Forelimb muscle (tissue), 1 donor: ENCODE measurements at regions not wholly inside any gene's neighbourhood (a gene's known extent, or its start where the extent isn't known, plus 50 kb on each side); places are given as distances from the start of the nearest gene placed in this dataset.

Experiments used
- DNase-seq: peaks from one replicate; pipeline ENCODE4 v3.0.0-alpha.2; 2013; ENCODE audit warnings: low read depth

DNA sequence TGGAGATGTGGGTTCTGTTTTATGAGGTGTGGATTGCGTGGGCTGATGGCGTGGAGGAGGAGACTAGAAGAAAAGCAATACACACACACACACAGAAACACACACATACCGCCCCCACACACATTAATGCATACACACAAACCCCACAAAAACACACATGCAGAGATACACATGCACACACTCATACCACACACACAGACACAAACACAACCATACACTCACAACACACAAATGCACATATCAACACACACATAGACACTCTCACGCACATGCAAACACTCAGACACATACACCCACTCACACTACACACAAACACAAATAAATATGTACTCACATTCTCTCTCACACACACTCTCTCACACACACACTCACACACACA is 75.7 kb upstream of the UBL3 start:
- no peak for DNase-seq

GRCh38 chr13:29925457-29926097 is 75.2 kb upstream of the UBL3 start:
- no peak for DNase-seq

DNA sequence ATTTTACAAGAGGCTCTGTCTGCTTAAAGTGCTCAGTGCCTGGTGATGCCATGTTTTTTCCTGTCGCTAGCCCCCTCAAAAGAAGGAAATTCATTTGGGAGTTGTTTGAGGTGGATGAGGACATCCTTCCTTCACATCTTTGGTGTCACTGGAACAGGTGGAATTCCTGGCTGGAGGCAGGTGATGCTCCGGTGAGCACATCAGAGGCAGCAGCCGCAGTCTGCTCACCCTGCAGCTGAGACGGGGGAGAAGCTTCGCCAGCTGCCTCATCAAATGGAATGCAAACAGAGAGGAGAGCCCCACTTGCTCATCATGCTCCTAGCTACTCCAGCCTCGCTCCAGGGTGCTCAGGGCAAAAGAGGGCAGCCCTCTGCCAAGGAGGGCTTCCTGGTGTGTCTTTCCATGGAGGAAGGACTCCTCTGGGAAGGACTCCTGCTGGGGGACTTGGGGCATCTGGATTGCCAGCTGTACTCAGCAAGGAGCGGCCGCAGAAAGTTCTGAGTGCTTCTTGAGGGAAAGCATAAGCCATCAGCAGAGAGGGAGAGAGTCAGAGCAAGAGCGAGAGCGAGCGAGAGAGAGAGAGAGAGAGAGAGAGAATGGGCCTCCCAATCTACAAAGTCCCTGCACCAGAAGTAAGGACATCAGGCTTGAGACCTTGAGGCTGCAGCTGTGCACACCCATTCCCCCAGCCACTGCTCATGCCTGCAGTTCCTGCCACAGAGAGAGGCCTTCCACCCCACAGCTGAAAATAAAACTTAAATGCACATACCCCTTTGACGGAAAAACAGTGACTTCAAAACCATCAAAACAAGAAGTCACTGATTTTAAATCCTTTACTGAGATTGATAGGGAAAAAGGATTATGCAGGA is 74.3 kb upstream of the UBL3 start:
- DNase-seq = no peak

GRCh38 chr13:29923554-29924481 is 73.4 kb upstream of the UBL3 start:
- peak; percentile 51 for DNase-seq

DNA sequence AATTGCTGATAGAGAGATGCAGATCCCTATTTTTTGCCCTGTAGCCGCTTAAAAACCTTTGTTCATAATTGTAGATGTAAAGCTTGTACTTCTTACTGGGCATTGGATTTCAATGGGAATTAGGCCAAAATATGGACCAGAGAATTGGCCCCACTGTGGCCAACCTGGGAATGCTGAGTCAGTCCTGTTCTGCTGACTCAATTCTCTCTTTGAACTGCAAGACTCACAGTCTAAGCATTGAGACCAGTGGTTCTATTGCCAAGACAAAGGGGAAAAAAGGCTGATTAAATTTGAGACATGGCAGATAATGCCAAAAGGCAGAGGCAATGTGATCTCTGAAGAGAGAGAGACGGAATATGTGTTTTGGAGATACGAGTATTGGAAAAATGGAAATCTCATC is 72.5 kb upstream of the UBL3 start:
- no peak for DNase-seq

GRCh38 chr13:29922281-29922821 is 71.9 kb upstream of the UBL3 start:
- no peak for DNase-seq

- DNase-seq = no peak
Observed at GRCh38 chr13:29921542-29921941, 71.1 kb upstream of the UBL3 start.

DNA sequence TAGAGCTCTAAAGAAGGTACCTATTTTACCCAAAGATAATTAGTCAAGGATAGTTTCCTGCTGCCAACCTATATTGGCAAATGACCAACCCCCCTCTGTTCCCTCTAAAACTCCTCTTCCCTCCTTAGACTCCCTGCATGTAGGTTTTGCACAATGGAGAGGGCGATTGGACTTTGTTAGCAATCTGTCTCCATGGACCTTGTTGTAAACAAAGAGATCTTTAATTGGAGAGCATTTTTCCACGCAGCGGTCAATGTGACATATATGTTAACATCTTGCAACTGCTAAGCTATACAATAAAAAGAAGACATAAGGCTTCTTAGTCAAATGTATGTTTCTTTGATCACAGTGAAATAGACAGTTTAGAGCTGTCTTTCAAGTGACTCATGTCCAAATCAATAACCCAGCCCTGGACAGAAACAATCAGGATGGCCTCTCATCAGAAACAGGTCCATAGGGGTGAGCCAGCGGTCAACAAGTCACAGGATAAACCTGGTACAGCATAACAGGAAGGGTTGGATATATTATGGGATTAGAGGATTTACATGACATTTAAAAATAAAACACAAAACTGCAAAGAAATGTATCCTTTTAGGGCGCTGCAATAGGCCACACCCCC is 69.7 kb upstream of the UBL3 start:
- DNase-seq = no peak

GRCh38 chr13:29918845-29919244 is 68.4 kb upstream of the UBL3 start:
- DNase-seq = no peak

DNA sequence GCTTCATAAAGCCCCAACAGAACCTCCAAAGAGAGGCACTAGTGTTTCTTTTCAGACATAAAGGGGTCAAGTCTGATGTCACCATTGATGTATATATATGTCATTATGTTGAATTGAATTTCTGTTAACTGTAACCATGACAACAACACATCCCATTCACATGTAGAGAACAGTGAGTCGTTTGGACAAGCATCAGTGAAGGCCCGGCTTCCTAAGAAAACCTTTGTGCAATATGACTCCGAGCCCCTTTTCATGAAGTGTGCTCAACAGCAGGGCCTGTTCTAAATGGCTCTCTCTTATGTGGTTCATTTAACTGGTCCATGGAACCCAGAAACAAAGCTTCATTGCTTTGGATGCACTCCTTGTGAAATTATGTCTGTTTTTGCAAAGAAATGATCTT is 67.2 kb upstream of the UBL3 start:
- no peak for DNase-seq

- no peak for DNase-seq
Observed at GRCh38 chr13:29914581-29914980, 64.2 kb upstream of the UBL3 start.

DNA sequence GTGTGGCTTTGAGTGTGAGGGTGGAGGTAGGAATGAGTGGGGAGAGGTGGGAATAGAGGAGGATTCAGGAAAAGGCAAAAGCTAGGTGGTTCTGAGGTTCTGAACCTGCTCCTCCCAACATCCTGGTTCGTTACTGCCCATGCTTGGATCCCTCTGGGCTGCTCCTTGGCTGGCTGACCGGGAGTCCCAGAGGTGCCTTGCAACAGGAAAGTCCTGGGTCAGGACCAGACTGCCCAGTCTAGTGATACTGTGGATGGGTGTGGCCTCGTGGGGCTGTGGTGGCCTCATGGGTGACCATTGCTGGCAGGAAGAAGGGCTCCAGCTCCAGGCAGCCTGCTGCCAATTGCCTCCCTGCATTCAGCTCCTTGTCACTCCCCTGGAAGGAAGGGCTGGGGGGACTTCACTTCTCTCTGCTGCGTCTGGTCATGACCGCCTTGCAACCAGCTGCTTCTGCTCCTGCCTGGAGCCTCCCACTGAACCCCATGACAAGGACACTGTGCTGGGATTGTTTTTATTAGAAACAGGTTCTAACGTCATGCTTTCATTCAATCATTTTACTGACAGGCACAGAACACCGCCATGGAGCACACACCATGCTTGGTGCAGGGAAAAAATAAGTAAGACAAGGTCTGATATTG is 61.5 kb upstream of the UBL3 start:
- no peak for DNase-seq

DNA sequence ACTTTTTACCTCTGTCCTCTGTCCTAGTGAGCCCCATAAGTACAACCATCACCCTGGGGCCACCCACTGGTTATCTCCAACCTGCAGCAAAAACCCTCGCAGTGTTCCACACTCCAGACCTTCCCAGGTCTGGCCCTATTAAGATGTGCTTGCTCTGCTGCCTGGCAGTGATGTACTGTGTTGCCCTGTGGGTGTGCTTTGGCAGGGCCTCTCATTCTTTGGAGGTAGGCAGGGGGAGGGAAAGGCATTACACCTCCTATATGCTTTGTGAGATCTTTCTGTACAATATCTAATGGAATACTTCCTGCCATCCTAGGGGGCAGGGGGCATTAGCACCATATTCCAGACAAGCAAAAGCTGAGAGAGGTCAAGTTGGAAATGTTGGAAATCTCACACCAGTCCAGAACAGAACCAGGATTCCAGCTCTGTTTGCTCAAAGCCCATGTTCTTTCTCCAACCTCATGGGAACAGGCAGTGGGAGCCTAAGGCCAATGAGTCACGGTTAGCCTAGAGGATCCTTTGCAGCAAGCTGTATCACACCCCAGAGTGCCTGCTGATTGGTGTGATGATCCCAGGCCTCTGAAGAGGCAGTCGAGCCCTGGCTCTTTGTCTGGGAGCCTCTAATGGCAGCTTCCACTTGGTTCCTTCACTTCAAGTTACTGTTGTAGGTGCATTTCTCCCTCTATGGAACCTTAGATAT is 59.7 kb upstream of the UBL3 start:
- no peak for DNase-seq

DNA sequence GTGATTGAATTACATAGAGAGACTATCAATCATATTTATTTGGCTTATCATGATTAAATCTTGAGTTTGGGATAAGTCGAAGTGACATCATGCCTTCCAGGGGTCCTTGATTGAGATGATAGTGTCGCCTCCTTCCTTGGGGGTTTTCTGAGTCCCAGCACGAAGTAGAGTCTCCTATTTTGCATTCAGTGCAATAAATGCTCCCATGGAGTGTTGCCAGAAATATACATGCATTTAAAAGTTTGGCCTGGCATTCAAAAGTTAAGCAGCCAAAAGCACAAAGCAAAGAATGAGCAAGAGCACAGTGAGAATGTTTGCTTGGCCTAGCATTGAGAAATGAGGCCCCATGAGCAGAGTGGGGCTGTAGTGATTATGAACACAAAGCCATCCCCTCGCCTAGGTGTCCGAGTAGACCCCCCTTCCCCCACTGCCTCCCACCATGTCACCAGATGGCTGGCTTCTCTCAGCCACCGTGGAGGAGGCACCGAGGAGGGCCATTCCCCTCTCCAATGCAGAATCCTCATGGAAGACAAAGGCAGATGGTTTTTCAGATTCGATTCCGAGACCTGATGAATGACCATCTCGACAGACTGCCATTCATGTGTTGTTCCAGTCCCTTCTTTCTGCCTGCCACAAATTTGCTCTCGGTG is 58.8 kb upstream of the UBL3 start:
- no peak for DNase-seq

- no peak for DNase-seq
Observed at GRCh38 chr13:29908416-29909080, 58.1 kb upstream of the UBL3 start.

DNA sequence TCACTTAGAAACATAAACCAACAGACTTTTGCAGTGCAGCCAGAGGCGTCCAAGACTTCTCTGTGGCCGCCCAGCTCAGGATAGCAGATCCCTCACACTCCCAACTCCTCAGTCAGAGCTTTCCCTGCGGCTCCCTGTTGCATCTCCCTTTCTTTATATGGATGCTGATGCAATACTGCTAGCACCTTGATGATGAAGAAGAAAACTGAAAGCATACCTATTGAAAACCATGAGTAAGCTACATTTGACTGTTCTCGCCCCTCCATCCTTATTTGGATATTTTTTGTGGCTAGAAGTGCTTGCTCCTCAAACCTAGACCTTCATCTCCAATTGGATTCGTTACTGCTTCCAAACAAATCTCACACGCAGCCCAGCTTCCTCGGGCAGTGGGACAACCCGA is 57.3 kb upstream of the UBL3 start:
- no peak for DNase-seq

GRCh38 chr13:29906432-29907011 is 56.1 kb upstream of the UBL3 start:
- DNase-seq = no peak

DNA sequence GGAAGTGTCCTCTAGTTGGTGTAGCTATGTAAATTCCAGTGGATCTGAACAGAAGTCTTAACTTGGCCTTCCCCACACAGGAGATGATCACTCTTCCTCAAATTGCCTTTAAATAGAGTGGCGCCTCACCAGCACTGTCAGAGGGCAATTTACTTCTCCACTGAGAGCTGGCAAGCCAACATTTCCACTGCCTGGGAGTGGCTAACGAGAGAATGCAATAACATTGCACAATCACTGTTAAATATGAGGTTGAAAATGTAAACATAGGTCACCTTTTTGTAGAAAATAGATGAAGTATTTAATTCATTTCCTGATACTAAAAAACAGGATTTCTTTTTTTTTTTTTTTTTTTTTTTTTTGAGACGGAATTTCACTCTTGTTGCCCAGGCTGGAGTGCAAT is 55.4 kb upstream of the UBL3 start:
- DNase-seq = no peak

GRCh38 chr13:29903996-29904395 is 53.6 kb upstream of the UBL3 start:
- DNase-seq = no peak
